OCI-LY1 (cell line): ENCODE measurements at regions not wholly inside any gene's neighbourhood (a gene's known extent, or its start where the extent isn't known, plus 50 kb on each side); places are given as distances from the start of the nearest gene placed in this dataset.

Experiments
- H2AFZ ChIP-seq: fragments of 200-600 bp; sonication (generic), shearing (Covaris generic); 2 replicates; pipeline ENCODE4 v1.6.0; 2014; ENCODE audit warnings: antibody characterized with exemption, mild to moderate bottlenecking, low read length
- H3F3A ChIP-seq: fragments of 200-600 bp; sonication (generic), shearing (Covaris generic); 2 replicates; pipeline ENCODE4 v1.6.0; 2014; ENCODE audit warnings: mild to moderate bottlenecking, antibody characterized with exemption, low read length, moderate library complexity; ENCODE audit not compliant: insufficient read depth
- H3K27ac ChIP-seq: fragments of 200-600 bp; sonication (generic); 2 replicates; pipeline ENCODE4 v1.5.1; 2014; ENCODE audit warnings: low read length, mixed run types, mild to moderate bottlenecking, low read depth; ENCODE audit not compliant: poor library complexity, severe bottlenecking
- H3K27me3 ChIP-seq: fragments of 200-600 bp; sonication (generic); 2 replicates; pipeline ENCODE4 v1.6.0; 2014; ENCODE audit warnings: antibody characterized with exemption, mild to moderate bottlenecking, low read length, moderate library complexity; ENCODE audit not compliant: insufficient read depth
- H3K36me3 ChIP-seq: fragments of 200-600 bp; sonication (generic); 2 replicates; pipeline ENCODE4 v1.6.1; 2014; ENCODE audit warnings: mild to moderate bottlenecking, antibody characterized with exemption, low read length, moderate library complexity, mixed read lengths; ENCODE audit not compliant: insufficient read depth
- H3K4me1 ChIP-seq: fragments of 200-600 bp; sonication (generic); 2 replicates; pipeline ENCODE4 v1.5.1; 2014; ENCODE audit warnings: mild to moderate bottlenecking, low read length, moderate library complexity; ENCODE audit not compliant: insufficient read depth, severe bottlenecking
- H3K4me2 ChIP-seq: fragments of 200-600 bp; sonication (generic), shearing (Covaris generic); 2 replicates; pipeline ENCODE4 v1.6.1; 2014; ENCODE audit warnings: low read length
- H3K4me3 ChIP-seq: fragments of 200-600 bp; sonication (generic); 2 replicates; pipeline ENCODE4 v1.5.1; 2014; ENCODE audit warnings: low read length, low read depth, mild to moderate bottlenecking, mixed read lengths; ENCODE audit not compliant: poor library complexity, severe bottlenecking
- H3K79me2 ChIP-seq: fragments of 200-600 bp; shearing (Covaris generic); 2 replicates; pipeline ENCODE4 v1.6.1; 2016; ENCODE audit warnings: mixed run types, low read length, mixed read lengths; ENCODE audit not compliant: insufficient read depth
- H3K9ac ChIP-seq: fragments of 200-600 bp; sonication (generic), shearing (Covaris generic); 2 replicates; pipeline ENCODE4 v1.6.1; 2014; ENCODE audit warnings: mild to moderate bottlenecking, low read length, mixed read lengths
- H3K9me2 ChIP-seq: fragments of 200-600 bp; sonication (generic), shearing (Covaris generic); 2 replicates; pipeline ENCODE4 v1.6.1; 2014; ENCODE audit warnings: low read depth, mild to moderate bottlenecking, low read length, mixed read lengths
- H3K9me3 ChIP-seq: fragments of 200-600 bp; shearing (Covaris generic); 2 replicates; pipeline ENCODE4 v1.6.1; 2014; ENCODE audit warnings: low read length, mixed read lengths
- H4K20me1 ChIP-seq: fragments of 200-600 bp; sonication (generic), shearing (Covaris generic); 2 replicates; pipeline ENCODE4 v1.6.0; 2016; ENCODE audit warnings: mild to moderate bottlenecking, low read length; ENCODE audit not compliant: insufficient read depth
- EZH2 ChIP-seq: fragments of 200-600 bp; sonication (generic), shearing (Covaris generic); IDR thresholded peaks from 2 replicates; pipeline ENCODE4 v1.8.0; 2017; ENCODE audit warnings: borderline replicate concordance, mixed run types, mild to moderate bottlenecking, antibody characterized with exemption, low read length, moderate library complexity, mixed read lengths
- TF ChIP-seq, protein P1 (sequence below): fragments of 200-600 bp; sonication (generic), shearing (Covaris generic); IDR thresholded peaks from 2 replicates; pipeline ENCODE4 v1.5.1; 2017; ENCODE audit warnings: mild to moderate bottlenecking, antibody characterized with exemption, low read length, moderate library complexity, mixed read lengths

- H3K9me3 ChIP-seq = no peaks in the 10 kb centered on the region
- H3K36me3 ChIP-seq = no peaks in the 10 kb centered on the region
- no peaks in the 10 kb centered on the region for H3K79me2 ChIP-seq
- H4K20me1 ChIP-seq = no peaks in the 10 kb centered on the region
- H3K4me3 ChIP-seq = no peak overlapping the region
- no peak overlapping the region for H2AFZ ChIP-seq
- H3K27ac ChIP-seq = no peak overlapping the region
- H3F3A ChIP-seq = no peaks in the 10 kb centered on the region
- H3K9me2 ChIP-seq = no peaks in the 10 kb centered on the region; the same call in 1 of the 2 replicates
- TF ChIP-seq EZH2 = no peak
- TF ChIP-seq, protein P1, sequence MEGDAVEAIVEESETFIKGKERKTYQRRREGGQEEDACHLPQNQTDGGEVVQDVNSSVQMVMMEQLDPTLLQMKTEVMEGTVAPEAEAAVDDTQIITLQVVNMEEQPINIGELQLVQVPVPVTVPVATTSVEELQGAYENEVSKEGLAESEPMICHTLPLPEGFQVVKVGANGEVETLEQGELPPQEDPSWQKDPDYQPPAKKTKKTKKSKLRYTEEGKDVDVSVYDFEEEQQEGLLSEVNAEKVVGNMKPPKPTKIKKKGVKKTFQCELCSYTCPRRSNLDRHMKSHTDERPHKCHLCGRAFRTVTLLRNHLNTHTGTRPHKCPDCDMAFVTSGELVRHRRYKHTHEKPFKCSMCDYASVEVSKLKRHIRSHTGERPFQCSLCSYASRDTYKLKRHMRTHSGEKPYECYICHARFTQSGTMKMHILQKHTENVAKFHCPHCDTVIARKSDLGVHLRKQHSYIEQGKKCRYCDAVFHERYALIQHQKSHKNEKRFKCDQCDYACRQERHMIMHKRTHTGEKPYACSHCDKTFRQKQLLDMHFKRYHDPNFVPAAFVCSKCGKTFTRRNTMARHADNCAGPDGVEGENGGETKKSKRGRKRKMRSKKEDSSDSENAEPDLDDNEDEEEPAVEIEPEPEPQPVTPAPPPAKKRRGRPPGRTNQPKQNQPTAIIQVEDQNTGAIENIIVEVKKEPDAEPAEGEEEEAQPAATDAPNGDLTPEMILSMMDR = no peak
- no peak overlapping the region for H3K9ac ChIP-seq
- no peaks in the 10 kb centered on the region for H3K27me3 ChIP-seq
- H3K4me2 ChIP-seq = no peak overlapping the region
- no peaks in the 10 kb centered on the region for H3K4me1 ChIP-seq
Observed at GRCh38 chr12:118743896-118744700, 237.2 kb upstream of the SRRM4 start.

DNA sequence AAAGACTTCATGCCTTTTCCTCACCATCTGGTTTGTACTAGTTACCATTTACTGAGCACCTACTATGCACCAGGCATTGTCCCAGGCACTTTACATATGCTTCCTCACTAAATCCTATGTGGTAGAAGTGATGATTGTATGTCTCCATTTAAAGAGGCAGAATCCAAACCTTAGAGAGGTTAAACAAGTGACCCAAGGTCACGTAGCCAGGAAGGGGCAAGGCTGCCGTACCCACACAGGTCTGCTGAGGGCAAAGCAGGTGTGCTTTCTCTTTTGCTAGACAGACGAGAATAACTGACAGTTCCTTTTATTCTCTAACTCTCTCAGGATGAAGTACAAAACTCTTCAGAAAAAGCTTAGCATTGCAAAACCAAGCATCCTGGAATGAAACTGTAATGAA lies 235.2 kb upstream of the SRRM4 start:
- Histone ChIP-seq H3F3A (no peaks in the 10 kb centered on the region), H3K27me3 (no peaks in the 10 kb centered on the region), H2AFZ (no peak overlapping the region), H3K4me2 (no peak overlapping the region), H3K4me1 (no peaks in the 10 kb centered on the region), H3K36me3 (no peaks in the 10 kb centered on the region), H3K9me3 (no peaks in the 10 kb centered on the region), H4K20me1 (no peaks in the 10 kb centered on the region), H3K9me2 (no peaks in the 10 kb centered on the region; the same call in 1 of the 2 replicates), H3K4me3 (no peak overlapping the region), H3K9ac (no peak overlapping the region), H3K27ac (no peak overlapping the region), H3K79me2 (no peaks in the 10 kb centered on the region)
- TF ChIP-seq EZH2 = no peak
- TF ChIP-seq, protein P1 = no peak

- Histone ChIP-seq H3K79me2 (no peaks in the 10 kb centered on the region), H3K9ac (no peak overlapping the region), H3F3A (no peaks in the 10 kb centered on the region), H3K36me3 (no peaks in the 10 kb centered on the region), H3K4me3 (no peak overlapping the region), H3K9me3 (no peaks in the 10 kb centered on the region), H3K27me3 (no peaks in the 10 kb centered on the region), H3K4me1 (no peaks in the 10 kb centered on the region), H3K4me2 (no peak overlapping the region), H2AFZ (no peak overlapping the region), H4K20me1 (no peaks in the 10 kb centered on the region), H3K9me2 (no peaks in the 10 kb centered on the region; the same call in 1 of the 2 replicates), H3K27ac (no peak overlapping the region)
- TF ChIP-seq, protein P1 = no peak
- TF ChIP-seq EZH2 = no peak
Observed at GRCh38 chr12:118746960-118747359, 234.4 kb upstream of the SRRM4 start.
